H9 (cell line): ENCODE measurements at regions not wholly inside any gene's neighbourhood (a gene's known extent, or its start where the extent isn't known, plus 50 kb on each side); places are given as distances from the start of the nearest gene placed in this dataset.

Source experiments
- DNase-seq: peaks from one replicate; pipeline ENCODE4 v3.0.0-alpha.2; 2017
- H2AFZ ChIP-seq: one replicate; pipeline ENCODE4 v1.6.1; 2013; ENCODE audit warnings: mild to moderate bottlenecking, low read length, control low read depth, moderate library complexity
- H2AK5ac ChIP-seq: 2 replicates; pipeline ENCODE4 v1.6.1; 2013; ENCODE audit warnings: low read length, control low read depth, mixed read lengths; ENCODE audit not compliant: insufficient read length
- H2BK120ac ChIP-seq: one replicate; pipeline ENCODE4 v1.6.1; 2013; ENCODE audit warnings: low read depth, mild to moderate bottlenecking, low read length, control low read depth, inconsistent platforms; ENCODE audit not compliant: poor library complexity, severe bottlenecking
- H2BK12ac ChIP-seq: 2 replicates; pipeline ENCODE4 v1.6.1; 2013; ENCODE audit warnings: low read length, control low read depth, mixed read lengths, low read depth; ENCODE audit not compliant: insufficient read length
- H2BK15ac ChIP-seq: 2 replicates; pipeline ENCODE4 v1.6.1; 2013; ENCODE audit warnings: low read depth, low read length, control low read depth
- H2BK20ac ChIP-seq: one replicate; pipeline ENCODE4 v1.6.1; 2013; ENCODE audit warnings: low read depth, mild to moderate bottlenecking, low read length, control low read depth, inconsistent platforms; ENCODE audit not compliant: poor library complexity, severe bottlenecking
- H2BK5ac ChIP-seq: 2 replicates; pipeline ENCODE4 v1.6.1; 2013; ENCODE audit warnings: low read length, control low read depth, mixed read lengths; ENCODE audit not compliant: insufficient read length
- H3K14ac ChIP-seq: 2 replicates; pipeline ENCODE4 v1.6.1; 2013; ENCODE audit warnings: low read length, control low read depth; ENCODE audit not compliant: insufficient read depth
- H3K18ac ChIP-seq: 2 replicates; pipeline ENCODE4 v1.6.1; 2013; ENCODE audit warnings: low read depth, mild to moderate bottlenecking, mixed read lengths, low read length, control low read depth; ENCODE audit not compliant: insufficient read length
- H3K23ac ChIP-seq: 2 replicates; pipeline ENCODE4 v1.6.1; 2013; ENCODE audit warnings: low read length, control low read depth, mixed read lengths, low read depth; ENCODE audit not compliant: insufficient read length
- H3K23me2 ChIP-seq: 2 replicates; pipeline ENCODE4 v1.6.1; 2013; ENCODE audit warnings: low read depth, mild to moderate bottlenecking, mixed read lengths, low read length, control low read depth; ENCODE audit not compliant: insufficient read length, poor library complexity, severe bottlenecking
- H3K27ac ChIP-seq: 2 replicates; pipeline ENCODE4 v1.5.1; 2013; ENCODE audit warnings: low read length, control low read depth, mixed read lengths, low read depth; ENCODE audit not compliant: insufficient read length
- H3K27me3 ChIP-seq: 2 replicates; pipeline ENCODE4 v1.6.1; 2013; ENCODE audit warnings: low read length, control low read depth, inconsistent platforms; ENCODE audit not compliant: insufficient read depth
- H3K4ac ChIP-seq: 2 replicates; pipeline ENCODE4 v1.6.1; 2013; ENCODE audit warnings: low read depth, mild to moderate bottlenecking, control low read depth, inconsistent platforms, low read length, moderate library complexity
- H3K4me1 ChIP-seq: 2 replicates; pipeline ENCODE4 v1.6.1; 2013; ENCODE audit warnings: low read length, control low read depth, inconsistent platforms; ENCODE audit not compliant: insufficient read depth
- H3K4me2 ChIP-seq: 2 replicates; pipeline ENCODE4 v1.6.1; 2013; ENCODE audit warnings: low read length, control low read depth, mixed read lengths; ENCODE audit not compliant: insufficient read length, insufficient read depth
- H3K56ac ChIP-seq: 2 replicates; pipeline ENCODE4 v1.6.1; 2013; ENCODE audit warnings: low read depth, mild to moderate bottlenecking, mixed read lengths, low read length, control low read depth; ENCODE audit not compliant: insufficient read length
- H3K79me1 ChIP-seq: 2 replicates; pipeline ENCODE4 v1.6.1; 2013; ENCODE audit warnings: low read depth, mild to moderate bottlenecking, moderate library complexity, low read length, control low read depth, inconsistent platforms; ENCODE audit not compliant: insufficient read depth, poor library complexity, severe bottlenecking
- H3K79me2 ChIP-seq: 2 replicates; pipeline ENCODE4 v1.6.1; 2013; ENCODE audit warnings: low read length, control low read depth, inconsistent platforms; ENCODE audit not compliant: insufficient read depth
- H3K9ac ChIP-seq: 2 replicates; pipeline ENCODE4 v1.6.1; 2013; ENCODE audit warnings: low read length, control low read depth, mixed read lengths; ENCODE audit not compliant: insufficient read length; ENCODE audit errors: extremely low read depth
- H3K9me3 ChIP-seq: one replicate; pipeline ENCODE4 v1.6.1; 2013; ENCODE audit warnings: low read depth, low read length, inconsistent platforms; ENCODE audit not compliant: control insufficient read depth
- H3T11ph ChIP-seq: one replicate; pipeline ENCODE4 v1.6.1; 2013; ENCODE audit warnings: mild to moderate bottlenecking, low read length, control low read depth, inconsistent platforms
- H4K20me1 ChIP-seq: one replicate; pipeline ENCODE4 v1.6.1; 2013; ENCODE audit not compliant: control insufficient read depth, insufficient read length, insufficient read depth
- H4K5ac ChIP-seq: 2 replicates; pipeline ENCODE4 v1.6.1; 2013; ENCODE audit warnings: low read depth, mild to moderate bottlenecking, mixed read lengths, low read length, control low read depth; ENCODE audit not compliant: insufficient read length
- H4K8ac ChIP-seq: replicated peaks from 2 replicates; pipeline ENCODE4 v1.6.1; 2013; ENCODE audit warnings: low read length, control low read depth, mixed read lengths, low read depth; ENCODE audit not compliant: insufficient read length
- H4K91ac ChIP-seq: 2 replicates; pipeline ENCODE4 v1.6.1; 2013; ENCODE audit warnings: low read depth, mild to moderate bottlenecking, moderate library complexity, mixed read lengths, low read length, control low read depth; ENCODE audit not compliant: insufficient read length
- H3K27ac Mint-ChIP-seq, 3 experiments: 2 replicates in 2 of 3; 3 replicates in 1 of 3; pipeline ENCODE4 v1.8.0; 2020 to 2021; ENCODE audit warnings: mixed read lengths in 3 of 3, mild to moderate bottlenecking in 1 of 3, moderate library complexity in 1 of 3
- H3K27me3 Mint-ChIP-seq: 2 replicates; pipeline ENCODE4 v1.8.0; 2021; ENCODE audit warnings: low read depth, mild to moderate bottlenecking, moderate library complexity, mixed read lengths
- H3K36me3 Mint-ChIP-seq, 3 experiments: 2 replicates in 2 of 3; 3 replicates in 1 of 3; pipeline ENCODE4 v1.8.0; 2020 to 2021; ENCODE audit warnings: low read depth in 3 of 3, mixed read lengths in 3 of 3; ENCODE audit not compliant: insufficient read depth in 1 of 3
- H3K4me1 Mint-ChIP-seq, 2 experiments: 2 replicates each; pipeline ENCODE4 v1.8.0; 2020; ENCODE audit warnings: mixed read lengths in 2 of 2
- H3K4me3 Mint-ChIP-seq, 2 experiments: 2 replicates in 1 of 2; 3 replicates in 1 of 2; pipeline ENCODE4 v1.8.0; 2020 to 2021; ENCODE audit warnings: mild to moderate bottlenecking in 2 of 2, mixed read lengths in 2 of 2, moderate library complexity in 1 of 2
- H3K9me3 Mint-ChIP-seq, 2 experiments: 2 replicates in 1 of 2; 3 replicates in 1 of 2; pipeline ENCODE4 v1.8.0; 2020; ENCODE audit warnings: mild to moderate bottlenecking in 2 of 2, mixed read lengths in 2 of 2, moderate library complexity in 1 of 2
- CTCF ChIP-seq: fragments of 200-600 bp; sonication (generic); conservative IDR thresholded peaks from 3 replicates; pipeline ENCODE4 v1.8.0; 2021; ENCODE audit warnings: antibody characterized with exemption, mild to moderate bottlenecking
- WGBS: extraction: QIAGEN DNeasy Blood & Tissue Kit; methylation state at CpG from one replicate; pipeline ENCODE4 v1.1.7; 2013; ENCODE audit warnings: missing lambda C conversion rate, low lambda C conversion rate, mixed read lengths; ENCODE audit not compliant: insufficient read length; ENCODE audit errors: extremely low coverage; 5-methylcytosine and 5-hydroxymethylcytosine counted together

- H3K23me2 ChIP-seq, result no peaks in the 10 kb centered on the region
Measured at GRCh38 chr1:91201694-91202093, 179.9 kb upstream of the ZNF644 start.

More at GRCh38 chr1:91201694-91202093, 179.9 kb upstream of the ZNF644 start:
- Histone ChIP-seq H2AK5ac (no peak overlapping the region), H3K27me3 (no peaks in the 10 kb centered on the region), H3K14ac (no peak overlapping the region), H3T11ph (no peak overlapping the region), H3K56ac (no peak overlapping the region), H2BK20ac (no peak overlapping the region), H3K9ac (no peak overlapping the region), H2BK120ac (no peak overlapping the region), H2BK12ac (no peak overlapping the region), H4K5ac (no peak overlapping the region), H4K8ac (no peak overlapping the region), H3K27ac (no peak overlapping the region), H2AFZ (no peak overlapping the region), H4K91ac (no peak overlapping the region), H3K9me3 (no peaks in the 10 kb centered on the region), H4K20me1 (no peaks in the 10 kb centered on the region), H3K4me1 (no peaks in the 10 kb centered on the region), H3K79me2 (no peaks in the 10 kb centered on the region), H2BK15ac (no peak overlapping the region), H3K18ac (no peak overlapping the region), H3K23ac (no peak overlapping the region), H2BK5ac (no peak overlapping the region), H3K4me2 (no peak overlapping the region), H3K4ac (no peak overlapping the region), H3K79me1 (no peaks in the 10 kb centered on the region)
- Mint-ChIP-seq H3K27me3 (no peaks in the 10 kb centered on the region; the same call in 1 of the 2 replicates), H3K27ac (no peak overlapping the region), H3K36me3 (no peaks in the 10 kb centered on the region), H3K4me3 (no peak overlapping the region), H3K9me3 (no peaks in the 10 kb centered on the region), H3K4me1 (peaks cover 13 to 16% of the 10 kb centered on the region in 2 experiments)
- no peak for DNase-seq
- no peak for TF ChIP-seq CTCF
- WGBS, result no CpG with 5 or more reads among the region's 1 CpG
